ENCODE measurements at regions not wholly inside any gene's neighbourhood (a gene's known extent, or its start where the extent isn't known, plus 50 kb on each side); places are given as distances from the start of the nearest gene placed in this dataset.

- TF ChIP-seq POLR2AphosphoS5 (IDR thresholded peaks at IDR 0.05) (no peak), POLR2A (IDR thresholded peaks at IDR 0.05) (no peak)
- TF ChIP-seq, protein P1, sequence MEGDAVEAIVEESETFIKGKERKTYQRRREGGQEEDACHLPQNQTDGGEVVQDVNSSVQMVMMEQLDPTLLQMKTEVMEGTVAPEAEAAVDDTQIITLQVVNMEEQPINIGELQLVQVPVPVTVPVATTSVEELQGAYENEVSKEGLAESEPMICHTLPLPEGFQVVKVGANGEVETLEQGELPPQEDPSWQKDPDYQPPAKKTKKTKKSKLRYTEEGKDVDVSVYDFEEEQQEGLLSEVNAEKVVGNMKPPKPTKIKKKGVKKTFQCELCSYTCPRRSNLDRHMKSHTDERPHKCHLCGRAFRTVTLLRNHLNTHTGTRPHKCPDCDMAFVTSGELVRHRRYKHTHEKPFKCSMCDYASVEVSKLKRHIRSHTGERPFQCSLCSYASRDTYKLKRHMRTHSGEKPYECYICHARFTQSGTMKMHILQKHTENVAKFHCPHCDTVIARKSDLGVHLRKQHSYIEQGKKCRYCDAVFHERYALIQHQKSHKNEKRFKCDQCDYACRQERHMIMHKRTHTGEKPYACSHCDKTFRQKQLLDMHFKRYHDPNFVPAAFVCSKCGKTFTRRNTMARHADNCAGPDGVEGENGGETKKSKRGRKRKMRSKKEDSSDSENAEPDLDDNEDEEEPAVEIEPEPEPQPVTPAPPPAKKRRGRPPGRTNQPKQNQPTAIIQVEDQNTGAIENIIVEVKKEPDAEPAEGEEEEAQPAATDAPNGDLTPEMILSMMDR (IDR thresholded peaks at IDR 0.05): no peak
Observed at GRCh38 chr5:43802651-43803050, 199.7 kb downstream of the NNT start.
